Suprapubic skin (tissue), 3 donors: ENCODE measurements at regions not wholly inside any gene's neighbourhood (a gene's known extent, or its start where the extent isn't known, plus 50 kb on each side); places are given as distances from the start of the nearest gene placed in this dataset.

Experiments
- CTCF ChIP-seq, 2 donors: fragments of 200-600 bp in 1 of 2; fragments of 450-650 bp in 1 of 2; sonication (generic) in 1 of 2; IDR thresholded peaks; one replicate each; pipeline ENCODE4 v1.5.1; 2016 to 2019; ENCODE audit warnings: antibody characterized with exemption in 2 of 2, mild to moderate bottlenecking in 1 of 2, moderate library complexity in 1 of 2
- POLR2A ChIP-seq, 2 donors: fragments of 450-650 bp; IDR thresholded peaks; one replicate each; pipeline ENCODE4 v1.6.1; 2017; ENCODE audit warnings: antibody characterized with exemption in 2 of 2, mild to moderate bottlenecking in 2 of 2, moderate library complexity in 2 of 2

DNA sequence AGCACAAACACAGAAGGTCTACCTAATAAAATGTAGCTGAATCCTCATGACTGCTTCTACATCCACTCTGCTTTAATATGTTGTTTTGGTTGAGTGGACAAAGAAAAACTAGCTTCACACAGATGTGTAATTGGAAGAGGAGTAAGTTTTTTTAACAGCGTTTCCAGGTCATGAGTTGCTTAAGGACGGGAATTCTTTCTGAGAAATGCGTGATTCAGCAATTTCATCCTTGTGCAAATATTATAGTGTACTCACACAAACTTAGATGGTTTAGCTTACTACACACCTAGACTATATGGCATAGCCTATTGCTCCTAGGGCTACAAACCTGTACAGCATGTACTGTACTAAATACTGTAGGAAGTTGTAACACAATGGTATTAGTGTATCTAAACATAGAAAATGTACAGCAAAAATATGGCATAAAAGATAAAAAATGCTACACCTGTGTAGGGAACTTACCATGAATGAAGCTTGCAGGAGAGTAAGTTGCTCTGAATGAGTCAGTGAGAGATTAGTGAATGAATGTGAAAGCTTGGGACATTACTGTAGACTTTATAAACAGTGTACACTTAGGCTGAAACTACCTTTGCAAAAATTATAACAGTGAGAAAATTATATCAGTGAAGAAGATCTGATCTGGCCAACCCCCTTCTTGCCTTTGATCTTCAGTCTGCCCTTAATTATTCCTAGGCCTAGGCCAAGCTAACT is 70.8 kb upstream of the IL15 start:
- TF ChIP-seq POLR2A (IDR thresholded peaks at IDR 0.05) (no peak), CTCF (IDR thresholded peaks at IDR 0.05) (no peak)
